ENCODE measurements at regions not wholly inside any gene's neighbourhood (a gene's known extent, or its start where the extent isn't known, plus 50 kb on each side); places are given as distances from the start of the nearest gene placed in this dataset.

DNA sequence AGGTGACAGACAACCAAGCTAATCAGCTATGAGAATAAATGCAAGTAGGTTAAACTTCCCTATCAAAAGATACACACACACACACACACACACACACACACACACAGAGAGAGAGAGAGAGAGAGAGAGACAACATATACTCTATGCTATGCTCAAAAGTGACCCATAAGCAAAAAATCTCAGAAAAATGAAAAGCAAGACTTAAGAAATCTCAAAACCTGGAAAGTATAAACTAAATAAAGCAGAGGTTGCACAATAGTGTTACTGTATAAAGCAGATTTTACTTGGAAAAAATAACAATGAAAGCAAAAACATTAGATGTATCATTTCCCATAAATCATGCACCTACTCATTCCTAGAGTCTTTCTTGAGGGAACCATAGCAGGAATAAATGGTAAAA is 221.5 kb downstream of the INHBA start:
- Histone ChIP-seq H3K4me3 (ENCODE audit: low read length) (no peak overlapping the region), H3K27ac (ENCODE audit: low read depth, low read length) (no peak overlapping the region), H3K4me1 (ENCODE audit: control insufficient read depth, insufficient read depth, low read length) (no peaks in the 10 kb centered on the region), H3K9ac (ENCODE audit: extremely low read depth, low read length, poor library complexity, severe bottlenecking) (no peak overlapping the region), H3K27me3 (ENCODE audit: control insufficient read depth, insufficient read depth, low read length, poor library complexity, severe bottlenecking) (no peaks in the 10 kb centered on the region), H3K36me3 (ENCODE audit: control insufficient read depth, insufficient read depth, low read length) (no peaks in the 10 kb centered on the region), H3K9me3 (ENCODE audit: control insufficient read depth, low read length) (peaks cover 5% of the 10 kb centered on the region)
- no peaks in the 10 kb centered on the region for H3K27me3 Mint-ChIP-seq (ENCODE audit: insufficient read depth)
- TF ChIP-seq, protein P1, sequence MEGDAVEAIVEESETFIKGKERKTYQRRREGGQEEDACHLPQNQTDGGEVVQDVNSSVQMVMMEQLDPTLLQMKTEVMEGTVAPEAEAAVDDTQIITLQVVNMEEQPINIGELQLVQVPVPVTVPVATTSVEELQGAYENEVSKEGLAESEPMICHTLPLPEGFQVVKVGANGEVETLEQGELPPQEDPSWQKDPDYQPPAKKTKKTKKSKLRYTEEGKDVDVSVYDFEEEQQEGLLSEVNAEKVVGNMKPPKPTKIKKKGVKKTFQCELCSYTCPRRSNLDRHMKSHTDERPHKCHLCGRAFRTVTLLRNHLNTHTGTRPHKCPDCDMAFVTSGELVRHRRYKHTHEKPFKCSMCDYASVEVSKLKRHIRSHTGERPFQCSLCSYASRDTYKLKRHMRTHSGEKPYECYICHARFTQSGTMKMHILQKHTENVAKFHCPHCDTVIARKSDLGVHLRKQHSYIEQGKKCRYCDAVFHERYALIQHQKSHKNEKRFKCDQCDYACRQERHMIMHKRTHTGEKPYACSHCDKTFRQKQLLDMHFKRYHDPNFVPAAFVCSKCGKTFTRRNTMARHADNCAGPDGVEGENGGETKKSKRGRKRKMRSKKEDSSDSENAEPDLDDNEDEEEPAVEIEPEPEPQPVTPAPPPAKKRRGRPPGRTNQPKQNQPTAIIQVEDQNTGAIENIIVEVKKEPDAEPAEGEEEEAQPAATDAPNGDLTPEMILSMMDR (conservative IDR thresholded peaks at IDR 0.05), result no peak
- no peaks in the 10 kb centered on the region for H3K36me3 Mint-ChIP-seq (ENCODE audit: low read depth)
- H3K4me1 Mint-ChIP-seq, result no peaks in the 10 kb centered on the region
- DNase-seq, result no peak
- H3K9me3 Mint-ChIP-seq, result peaks cover 8% of the 10 kb centered on the region
- H3K27ac Mint-ChIP-seq, result no peak overlapping the region
- no peak overlapping the region for H3K4me3 Mint-ChIP-seq

DNA sequence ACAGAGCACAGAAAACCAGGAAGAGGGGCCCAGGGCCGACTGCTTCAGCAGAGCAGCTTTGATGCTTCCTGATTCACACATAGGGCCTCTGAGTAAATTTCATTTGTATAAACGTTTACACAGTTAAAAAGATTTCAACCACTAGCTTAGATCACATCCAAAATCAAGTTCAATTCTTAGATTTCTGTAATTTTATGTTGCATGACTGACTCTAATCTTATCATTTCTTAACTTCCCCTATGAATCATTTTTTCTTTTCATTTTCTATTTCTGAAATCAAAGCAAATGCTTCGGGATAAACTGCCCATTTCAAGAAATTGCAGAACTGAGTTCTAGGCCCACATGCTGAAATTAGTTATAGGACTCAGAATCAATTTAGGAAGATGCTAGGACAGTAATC is 224.7 kb downstream of the INHBA start:
- Mint-ChIP-seq H3K27ac (no peak overlapping the region), H3K36me3 (ENCODE audit: low read depth) (no peaks in the 10 kb centered on the region), H3K9me3 (peaks cover 8% of the 10 kb centered on the region), H3K27me3 (ENCODE audit: insufficient read depth) (no peaks in the 10 kb centered on the region), H3K4me3 (no peak overlapping the region), H3K4me1 (no peaks in the 10 kb centered on the region)
- Histone ChIP-seq H3K9me3 (ENCODE audit: control insufficient read depth, low read length) (peaks cover 5% of the 10 kb centered on the region), H3K9ac (ENCODE audit: extremely low read depth, low read length, poor library complexity, severe bottlenecking) (no peak overlapping the region), H3K27me3 (ENCODE audit: control insufficient read depth, insufficient read depth, low read length, poor library complexity, severe bottlenecking) (no peaks in the 10 kb centered on the region), H3K4me1 (ENCODE audit: control insufficient read depth, insufficient read depth, low read length) (no peaks in the 10 kb centered on the region), H3K4me3 (ENCODE audit: low read length) (no peak overlapping the region), H3K36me3 (ENCODE audit: control insufficient read depth, insufficient read depth, low read length) (no peaks in the 10 kb centered on the region), H3K27ac (ENCODE audit: low read depth, low read length) (no peak overlapping the region)
- 80 to 94% methylated on average over 1 to 3 of the region's 3 CpGs for WGBS, 2 experiments (ENCODE audit: insufficient coverage in 1 of 2, insufficient read length in 1 of 2)
- no peak for DNase-seq
- TF ChIP-seq, protein P1 (conservative IDR thresholded peaks at IDR 0.05), result no peak

DNA sequence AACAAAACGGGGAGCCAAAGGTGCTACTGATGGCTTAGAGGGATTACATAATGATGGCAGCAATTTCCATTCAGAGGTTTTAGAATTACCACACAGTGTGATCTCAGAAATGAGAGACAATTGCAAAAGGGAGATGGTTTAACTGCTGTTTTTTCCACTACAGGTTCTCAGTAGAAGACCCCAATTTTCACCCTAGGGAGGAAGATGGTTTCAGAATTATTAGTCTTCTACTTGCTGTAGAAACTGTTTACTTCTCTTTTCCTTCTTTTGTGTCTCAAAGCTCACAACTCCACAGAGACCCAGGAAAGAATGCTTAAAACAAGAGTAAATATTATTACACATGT is 226.5 kb downstream of the INHBA start:
- no peak overlapping the region for H3K4me3 Mint-ChIP-seq
- H3K4me3 ChIP-seq (ENCODE audit: low read length), result no peak overlapping the region
- H3K4me1 Mint-ChIP-seq, result no peaks in the 10 kb centered on the region
- WGBS, 2 experiments (ENCODE audit: insufficient coverage in 1 of 2, insufficient read length in 1 of 2), result 88% methylated on average over 1 of the region's 1 CpG; no CpG with 5 or more reads in 1 of the 2 experiments
- H3K9me3 ChIP-seq (ENCODE audit: control insufficient read depth, low read length), result peaks cover 5% of the 10 kb centered on the region
- no peaks in the 10 kb centered on the region for H3K36me3 ChIP-seq (ENCODE audit: control insufficient read depth, insufficient read depth, low read length)
- no peaks in the 10 kb centered on the region for H3K4me1 ChIP-seq (ENCODE audit: control insufficient read depth, insufficient read depth, low read length)
- H3K27ac Mint-ChIP-seq, result no peak overlapping the region
- no peaks in the 10 kb centered on the region for H3K27me3 ChIP-seq (ENCODE audit: control insufficient read depth, insufficient read depth, low read length, poor library complexity, severe bottlenecking)
- TF ChIP-seq, protein P1 (conservative IDR thresholded peaks at IDR 0.05), result no peak
- no peak for DNase-seq
- no peaks in the 10 kb centered on the region for H3K36me3 Mint-ChIP-seq (ENCODE audit: low read depth)
- H3K27me3 Mint-ChIP-seq (ENCODE audit: insufficient read depth), result no peaks in the 10 kb centered on the region
- no peak overlapping the region for H3K27ac ChIP-seq (ENCODE audit: low read depth, low read length)
- no peak overlapping the region for H3K9ac ChIP-seq (ENCODE audit: extremely low read depth, low read length, poor library complexity, severe bottlenecking)
- peaks cover 8% of the 10 kb centered on the region for H3K9me3 Mint-ChIP-seq
